Endothelial cell of umbilical vein (primary cell): ENCODE measurements at regions not wholly inside any gene's neighbourhood (a gene's known extent, or its start where the extent isn't known, plus 50 kb on each side); places are given as distances from the start of the nearest gene placed in this dataset.

Source experiments
- BruUV-seq: library from RNA; stranded (reverse); fragments of 400-500 nt; replicated peaks from 2 replicates; lab custom pipeline; 2021; lab: Mats Ljungman, UMichigan
- CTCF ChIA-PET: fragments of 300-600, 350-600 bp; sonication (Branson Sonifier 250); formaldehyde crosslinking; loops from one replicate; lab custom pipeline; 2021; ENCODE audit warnings: antibody characterized with exemption, inconsistent platforms; lab: Charles Lee
- POLR2A ChIA-PET: fragments of 300-600, 350-600 bp; sonication (Branson Sonifier 250); formaldehyde crosslinking; loops from one replicate; lab custom pipeline; 2021; ENCODE audit warnings: antibody characterized with exemption, inconsistent platforms; lab: Charles Lee
- DNase-seq: peaks from one replicate; pipeline ENCODE4 v3.0.0-alpha.2; 2011; ENCODE audit warnings: low read depth, low spot score
- FAIRE-seq: peaks from 2 replicates; lab custom pipeline; 2011; peaks lifted over from hg19 to GRCh38; lab: Jason Lieb, UNC
- H2AFZ ChIP-seq: 2 replicates; pipeline ENCODE4 v1.6.0; 2012; ENCODE audit warnings: low read depth, low read length, control low read depth, inconsistent platforms
- H3K27ac ChIP-seq: 2 replicates; pipeline ENCODE4 v1.5.1; 2011; ENCODE audit warnings: low read depth, mild to moderate bottlenecking, control low read depth, low read length, moderate library complexity; ENCODE audit not compliant: insufficient read depth
- H3K27me3 ChIP-seq, 2 experiments: 2 replicates each; pipeline versions ENCODE4 v1.6.0 to v1.6.1; 2011; ENCODE audit warnings: low read length in 2 of 2, mixed read lengths in 1 of 2; ENCODE audit not compliant: control insufficient read depth in 2 of 2, insufficient read depth in 2 of 2
- H3K36me3 ChIP-seq, 2 experiments: 2 replicates in 1 of 2; 3 replicates in 1 of 2; pipeline ENCODE4 v1.5.1; 2011; ENCODE audit warnings: low read length in 2 of 2, mild to moderate bottlenecking in 1 of 2, moderate library complexity in 1 of 2; ENCODE audit not compliant: control insufficient read depth in 2 of 2, insufficient read depth in 2 of 2; ENCODE audit errors: extremely low read depth in 1 of 2
- H3K4me1 ChIP-seq: 3 replicates; pipeline ENCODE4 v1.5.1; 2011; ENCODE audit warnings: mild to moderate bottlenecking, low read length; ENCODE audit not compliant: control insufficient read depth, insufficient read depth; ENCODE audit errors: extremely low read depth
- H3K4me2 ChIP-seq: 2 replicates; pipeline ENCODE4 v1.6.1; 2011; ENCODE audit warnings: low read length, control low read depth, mixed read lengths; ENCODE audit not compliant: insufficient read depth
- H3K4me3 ChIP-seq, 3 experiments: fragments of 200-600 bp in 1 of 3; sonication (generic), shearing (Covaris generic) in 1 of 3; replicated peaks in 1 of 3; 2 replicates each; pipeline ENCODE4 v1.5.1; 2011 to 2016; ENCODE audit warnings: control low read depth in 3 of 3, low read length in 3 of 3, mild to moderate bottlenecking in 2 of 3, inconsistent platforms in 1 of 3, low read depth in 1 of 3, moderate library complexity in 1 of 3; ENCODE audit not compliant: insufficient read depth in 1 of 3
- H3K79me2 ChIP-seq: 2 replicates; pipeline ENCODE4 v1.6.0; 2012; ENCODE audit warnings: low read length, inconsistent platforms; ENCODE audit not compliant: control insufficient read depth, insufficient read depth
- H3K9ac ChIP-seq: replicated peaks from 2 replicates; pipeline ENCODE3; 2011; ENCODE audit warnings: low read length, control low read depth; ENCODE audit not compliant: insufficient read depth; ENCODE audit errors: extremely low read depth
- H3K9me1 ChIP-seq: replicated peaks from 3 replicates; pipeline ENCODE4 v1.6.0; 2011; ENCODE audit warnings: mild to moderate bottlenecking, low read length; ENCODE audit not compliant: control insufficient read depth, insufficient read depth; ENCODE audit errors: extremely low read depth
- H3K9me3 ChIP-seq: replicated peaks from 2 replicates; pipeline ENCODE4 v1.5.1; 2012; ENCODE audit warnings: low read length, inconsistent platforms; ENCODE audit not compliant: control insufficient read depth, insufficient read depth
- H4K20me1 ChIP-seq: replicated peaks from 2 replicates; pipeline ENCODE3; 2011; ENCODE audit warnings: mild to moderate bottlenecking, low read length; ENCODE audit not compliant: control insufficient read depth, insufficient read depth; ENCODE audit errors: extremely low read depth
- EZH2 ChIP-seq: IDR thresholded peaks from 2 replicates; pipeline ENCODE4 v1.6.1; 2012; ENCODE audit warnings: borderline replicate concordance, low read depth, mild to moderate bottlenecking, moderate library complexity, low read length, inconsistent platforms; ENCODE audit not compliant: severe bottlenecking
- FOS ChIP-seq: IDR thresholded peaks from 2 replicates; pipeline ENCODE4 v1.6.1; 2011; ENCODE audit warnings: mild to moderate bottlenecking, low read length, moderate library complexity, borderline replicate concordance; ENCODE audit not compliant: insufficient read depth
- GATA2 ChIP-seq: IDR thresholded peaks from 2 replicates; pipeline ENCODE4 v1.7.0; 2011; ENCODE audit warnings: low read depth, mild to moderate bottlenecking, moderate library complexity, mixed read lengths, low read length; ENCODE audit not compliant: insufficient read length, insufficient read depth
- JUN ChIP-seq: IDR thresholded peaks from 2 replicates; pipeline ENCODE4 v1.6.1; 2011; ENCODE audit warnings: borderline replicate concordance, low read depth; ENCODE audit not compliant: insufficient read length, insufficient read depth
- MYC ChIP-seq: IDR thresholded peaks from one replicate; pipeline ENCODE4 v1.6.1; 2011; ENCODE audit warnings: mild to moderate bottlenecking, low read depth, low read length
- POLR2A ChIP-seq: IDR thresholded peaks from 2 replicates; pipeline ENCODE4 v1.6.1; 2012; ENCODE audit warnings: low read depth, mild to moderate bottlenecking, control low read depth, low read length
- POLR2AphosphoS5 ChIP-seq: IDR thresholded peaks from 2 replicates; pipeline ENCODE4 v1.6.1; 2012; ENCODE audit warnings: low read depth, mild to moderate bottlenecking, control low read depth, low read length, moderate library complexity; ENCODE audit not compliant: insufficient read depth
- dilution Hi-C: fragments of 300-500 bp; cut with MboI; formaldehyde crosslinking; loops from one replicate; pipeline ENCODE4 v1.15.0; 2019; ENCODE audit warnings: low sequenced_read_pairs; ENCODE audit not compliant: extremely low pct_ligation_motif_present
- intact Hi-C: fragments of 100-400 bp; cut with micrococcal nuclease; formaldehyde crosslinking; loops from one replicate; pipeline ENCODE4 v1.10.0; 2022
- TF ChIP-seq, protein P1 (sequence below), 2 donors: IDR thresholded peaks; 1 replicate in 1 of 2; 2 replicates in 1 of 2; pipeline ENCODE4 v1.5.1; 2011; ENCODE audit warnings: low read length in 2 of 2, mild to moderate bottlenecking in 2 of 2, moderate library complexity in 2 of 2, control low read depth in 1 of 2, inconsistent platforms in 1 of 2, low read depth in 1 of 2; ENCODE audit not compliant: insufficient read depth in 1 of 2; ENCODE audit errors: extremely low read depth in 1 of 2
- TF ChIP-seq, protein P2 (sequence below): IDR thresholded peaks from 2 replicates; pipeline ENCODE4 v1.6.1; 2011; ENCODE audit not compliant: insufficient read depth, insufficient read length

DNA sequence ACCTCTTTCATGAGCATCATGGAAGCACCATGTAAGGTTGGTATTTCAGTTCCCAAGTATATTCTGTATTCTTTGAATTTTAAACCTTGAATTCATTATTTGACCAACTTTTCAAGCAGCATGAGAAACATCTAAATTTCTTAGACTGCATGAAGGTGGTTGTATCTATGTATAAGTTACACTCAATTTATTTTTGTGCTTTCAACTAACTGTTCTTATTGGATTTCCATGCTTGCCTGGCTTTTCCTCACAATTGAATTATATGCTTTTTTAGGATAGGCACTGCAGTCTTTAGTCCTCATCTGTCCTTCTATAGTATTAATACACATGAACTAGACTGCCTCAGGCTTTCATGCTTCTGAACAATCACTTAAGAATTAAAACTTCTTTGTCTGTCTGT, 134.0 kb downstream of the CEP120 start:
- Histone ChIP-seq H3K4me1 (no peaks in the 10 kb centered on the region), H3K79me2 (no peaks in the 10 kb centered on the region), H3K4me3 (no peak overlapping the region), H2AFZ (no peak overlapping the region), H4K20me1 (no peaks in the 10 kb centered on the region), H3K9me3 (no peaks in the 10 kb centered on the region), H3K27ac (no peak overlapping the region), H3K9me1 (no peaks in the 10 kb centered on the region), H3K27me3 (peaks cover 15 to 31% of the 10 kb centered on the region in 2 experiments), H3K9ac (no peak overlapping the region), H3K4me2 (no peak overlapping the region), H3K36me3 (no peaks in the 10 kb centered on the region)
- FAIRE-seq = no peak
- TF ChIP-seq JUN (no peak), POLR2A (no peak)
- TF ChIP-seq, protein P1, sequence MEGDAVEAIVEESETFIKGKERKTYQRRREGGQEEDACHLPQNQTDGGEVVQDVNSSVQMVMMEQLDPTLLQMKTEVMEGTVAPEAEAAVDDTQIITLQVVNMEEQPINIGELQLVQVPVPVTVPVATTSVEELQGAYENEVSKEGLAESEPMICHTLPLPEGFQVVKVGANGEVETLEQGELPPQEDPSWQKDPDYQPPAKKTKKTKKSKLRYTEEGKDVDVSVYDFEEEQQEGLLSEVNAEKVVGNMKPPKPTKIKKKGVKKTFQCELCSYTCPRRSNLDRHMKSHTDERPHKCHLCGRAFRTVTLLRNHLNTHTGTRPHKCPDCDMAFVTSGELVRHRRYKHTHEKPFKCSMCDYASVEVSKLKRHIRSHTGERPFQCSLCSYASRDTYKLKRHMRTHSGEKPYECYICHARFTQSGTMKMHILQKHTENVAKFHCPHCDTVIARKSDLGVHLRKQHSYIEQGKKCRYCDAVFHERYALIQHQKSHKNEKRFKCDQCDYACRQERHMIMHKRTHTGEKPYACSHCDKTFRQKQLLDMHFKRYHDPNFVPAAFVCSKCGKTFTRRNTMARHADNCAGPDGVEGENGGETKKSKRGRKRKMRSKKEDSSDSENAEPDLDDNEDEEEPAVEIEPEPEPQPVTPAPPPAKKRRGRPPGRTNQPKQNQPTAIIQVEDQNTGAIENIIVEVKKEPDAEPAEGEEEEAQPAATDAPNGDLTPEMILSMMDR (IDR thresholded peaks at IDR 0.05; ENCODE audit: extremely low read depth in 1 of 2, insufficient read depth in 1 of 2, low read depth in 1 of 2, low read length in 2 of 2) = no peak
- intact Hi-C loops = no loop called here
- ChIA-PET POLR2A (no interaction called here), CTCF (no interaction called here)
- dilution Hi-C loops = no loop called here
- DNase-seq = no peak
- no TSS peak for BruUV-seq

DNA sequence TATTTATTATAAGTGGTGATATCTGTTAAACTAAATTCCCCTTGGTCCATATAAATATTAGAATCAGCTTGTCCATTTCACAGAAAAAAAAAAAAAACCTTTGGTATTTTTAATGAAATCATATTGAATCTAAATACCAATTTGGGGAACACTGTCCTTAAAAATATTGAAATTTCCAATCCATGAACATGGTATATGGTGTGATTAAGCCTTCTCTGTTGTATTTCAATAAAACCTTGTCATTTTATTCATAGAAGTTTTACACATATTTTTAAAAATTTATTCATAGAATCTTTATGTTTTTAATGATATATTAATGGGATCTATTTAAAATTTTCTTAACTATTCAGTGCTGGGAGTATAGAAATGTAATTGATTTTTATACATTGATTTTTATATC, 135.3 kb downstream of the CEP120 start:
- no peak overlapping the region for H3K4me3 ChIP-seq
- peaks cover 19 to 41% of the 10 kb centered on the region in 2 experiments for H3K27me3 ChIP-seq
- POLR2A ChIA-PET = no interaction called here
- FAIRE-seq (no peak), DNase-seq (no peak)
- intact Hi-C loops (no loop called here), dilution Hi-C loops (no loop called here)
- no peaks in the 10 kb centered on the region for H4K20me1 ChIP-seq
- no peaks in the 10 kb centered on the region for H3K4me1 ChIP-seq
- H3K79me2 ChIP-seq = no peaks in the 10 kb centered on the region
- H3K4me2 ChIP-seq = no peak overlapping the region
- H3K27ac ChIP-seq = no peak overlapping the region
- no peaks in the 10 kb centered on the region for H3K36me3 ChIP-seq
- no peaks in the 10 kb centered on the region for H3K9me3 ChIP-seq
- no peak overlapping the region for H2AFZ ChIP-seq
- CTCF ChIA-PET = no interaction called here
- no peaks in the 10 kb centered on the region for H3K9me1 ChIP-seq
- TF ChIP-seq, protein P2, sequence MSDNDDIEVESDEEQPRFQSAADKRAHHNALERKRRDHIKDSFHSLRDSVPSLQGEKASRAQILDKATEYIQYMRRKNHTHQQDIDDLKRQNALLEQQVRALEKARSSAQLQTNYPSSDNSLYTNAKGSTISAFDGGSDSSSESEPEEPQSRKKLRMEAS = no peak
- TF ChIP-seq FOS = no peak
- no peak for TF ChIP-seq POLR2A
- TF ChIP-seq, protein P1 (IDR thresholded peaks at IDR 0.05; ENCODE audit: extremely low read depth in 1 of 2, insufficient read depth in 1 of 2, low read depth in 1 of 2, low read length in 2 of 2) = no peak
- no peak for TF ChIP-seq MYC
- TF ChIP-seq JUN = no peak
- no peak for TF ChIP-seq POLR2AphosphoS5
- TF ChIP-seq GATA2 = no peak
- no peak for TF ChIP-seq EZH2
- no TSS peak for BruUV-seq
- no peak overlapping the region for H3K9ac ChIP-seq
